Renal cortical epithelial cell (primary cell): ENCODE measurements at regions not wholly inside any gene's neighbourhood (a gene's known extent, or its start where the extent isn't known, plus 50 kb on each side); places are given as distances from the start of the nearest gene placed in this dataset.

ENCODE experiments used
- DNase-seq: peaks from one replicate; pipeline ENCODE4 v3.0.0-alpha.2; 2011; ENCODE audit warnings: low read depth

DNA sequence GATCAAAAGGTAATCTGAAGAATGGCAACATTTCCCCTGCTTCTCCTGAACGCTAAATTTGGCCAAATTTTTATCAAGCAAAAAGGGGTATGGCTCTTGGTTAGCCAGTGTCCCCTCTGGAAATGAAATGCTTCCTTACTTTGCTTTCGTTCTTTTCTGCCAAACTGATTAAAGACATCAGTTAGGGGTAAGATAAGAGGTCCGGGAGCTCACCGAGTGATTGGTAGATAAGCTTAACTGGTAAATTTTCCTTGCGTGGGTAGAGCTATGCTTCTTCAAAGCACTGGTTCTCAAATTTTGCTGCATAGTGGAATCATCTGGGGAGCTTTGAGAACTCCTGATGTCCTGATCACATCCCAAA lies 62.7 kb upstream of the MAPRE2 start:
- DNase-seq, result no peak

GRCh38 chr18:34978953-34979608 lies 62.1 kb upstream of the MAPRE2 start:
- DNase-seq, result peak; percentile 100

DNA sequence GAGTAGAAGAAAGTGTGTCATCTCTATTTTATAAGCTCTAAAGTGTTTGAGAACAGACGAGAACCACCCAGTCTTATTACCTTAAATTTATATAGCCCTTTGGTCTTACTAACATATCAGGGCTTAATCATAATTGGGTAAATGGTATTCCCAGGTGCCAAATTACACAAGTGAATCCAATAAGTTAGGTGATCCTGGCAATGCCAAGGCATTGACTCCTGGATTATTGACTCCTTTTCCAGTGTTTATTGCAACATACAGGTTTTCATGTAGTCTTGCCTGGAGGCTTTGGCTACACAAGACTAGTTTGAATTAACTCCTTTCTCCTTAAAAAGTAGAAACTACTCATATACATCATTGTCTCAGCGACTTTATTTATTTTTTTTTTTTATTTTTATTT lies 59.7 kb upstream of the MAPRE2 start:
- DNase-seq, result no peak

DNA sequence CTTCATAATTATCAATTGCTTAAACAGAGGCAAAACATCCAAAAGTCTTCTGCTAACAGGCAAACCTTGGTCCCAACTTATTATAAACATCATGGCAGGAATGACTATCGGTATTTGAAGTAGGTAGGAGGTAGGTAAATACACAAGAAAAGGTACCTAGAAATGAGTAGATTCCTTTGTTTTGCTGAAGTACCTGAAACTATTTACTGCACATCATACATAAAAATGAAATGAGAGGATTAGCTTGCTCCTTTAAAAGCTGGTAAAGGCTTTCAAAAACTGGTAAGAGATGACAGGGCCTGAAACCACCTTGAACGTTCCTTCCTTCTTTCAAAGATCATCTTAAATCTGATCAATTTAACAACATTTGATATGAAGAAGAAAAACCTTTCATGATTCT lies 55.2 kb upstream of the MAPRE2 start:
- no peak for DNase-seq

DNA sequence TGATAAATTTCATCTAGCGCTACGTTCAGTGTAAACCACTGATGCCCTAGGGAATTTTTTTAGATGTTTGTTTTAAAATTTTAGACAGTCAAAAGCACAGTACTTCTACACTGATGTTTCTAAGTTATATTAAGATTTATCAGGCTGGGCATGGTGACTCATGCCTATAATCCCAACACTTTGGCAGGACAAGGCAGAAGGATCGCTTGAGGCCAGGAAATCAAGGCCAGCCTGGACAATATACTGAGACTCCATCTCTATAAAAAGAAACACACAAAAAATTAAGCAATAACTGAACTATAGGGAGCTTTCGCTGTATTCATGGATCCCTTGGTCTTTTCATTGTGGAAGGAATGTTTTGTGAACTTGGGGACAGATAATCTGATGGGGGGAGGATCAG lies 50.6 kb upstream of the MAPRE2 start:
- DNase-seq, result no peak

- no peak for DNase-seq
Observed at GRCh38 chr18:34991152-34991551, 50.1 kb upstream of the MAPRE2 start.
